ENCODE measurements at regions not wholly inside any gene's neighbourhood (a gene's known extent, or its start where the extent isn't known, plus 50 kb on each side); places are given as distances from the start of the nearest gene placed in this dataset.
A peak's percentile ranks its signal among the peaks of the same experiment; 100 is the strongest.

GRCh38 chr15:66907826-66908743, 157.3 kb upstream of the SMAD3 start:
- 24 to 40% (median 26%) methylated on average over 3 to 9 of the region's 9 CpGs for WGBS, 5 donors
- H3K4me1 ChIP-seq: peaks cover 0 to 40% (median 25%) of the 10 kb centered on the region in 6 donors
- no peak overlapping the region for H3K4me3 ChIP-seq
- TF ChIP-seq, protein P1, sequence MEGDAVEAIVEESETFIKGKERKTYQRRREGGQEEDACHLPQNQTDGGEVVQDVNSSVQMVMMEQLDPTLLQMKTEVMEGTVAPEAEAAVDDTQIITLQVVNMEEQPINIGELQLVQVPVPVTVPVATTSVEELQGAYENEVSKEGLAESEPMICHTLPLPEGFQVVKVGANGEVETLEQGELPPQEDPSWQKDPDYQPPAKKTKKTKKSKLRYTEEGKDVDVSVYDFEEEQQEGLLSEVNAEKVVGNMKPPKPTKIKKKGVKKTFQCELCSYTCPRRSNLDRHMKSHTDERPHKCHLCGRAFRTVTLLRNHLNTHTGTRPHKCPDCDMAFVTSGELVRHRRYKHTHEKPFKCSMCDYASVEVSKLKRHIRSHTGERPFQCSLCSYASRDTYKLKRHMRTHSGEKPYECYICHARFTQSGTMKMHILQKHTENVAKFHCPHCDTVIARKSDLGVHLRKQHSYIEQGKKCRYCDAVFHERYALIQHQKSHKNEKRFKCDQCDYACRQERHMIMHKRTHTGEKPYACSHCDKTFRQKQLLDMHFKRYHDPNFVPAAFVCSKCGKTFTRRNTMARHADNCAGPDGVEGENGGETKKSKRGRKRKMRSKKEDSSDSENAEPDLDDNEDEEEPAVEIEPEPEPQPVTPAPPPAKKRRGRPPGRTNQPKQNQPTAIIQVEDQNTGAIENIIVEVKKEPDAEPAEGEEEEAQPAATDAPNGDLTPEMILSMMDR (IDR thresholded peaks at IDR 0.05 in 8 of 11, conservative IDR thresholded peaks at IDR 0.05 in 3 of 11): no peak
- peak in 2 of 3 donors; percentile 25 to 68 for TF ChIP-seq POLR2AphosphoS5 (IDR thresholded peaks at IDR 0.05)
- intact Hi-C loops (cut with DNase I; ENCODE audit: low total_unique reads): no loop called here
- peak; percentile 82 for DNase-seq
- H3K27me3 ChIP-seq (replicated peaks in 1 of 7): no peaks in the 10 kb centered on the region
- H3K9me3 ChIP-seq: no peaks in the 10 kb centered on the region
- H3K36me3 ChIP-seq: no peaks in the 10 kb centered on the region
- H3K27ac ChIP-seq: peak overlapping the region in 6 of 8 donors; percentile 7 to 45 (median 28)

DNA sequence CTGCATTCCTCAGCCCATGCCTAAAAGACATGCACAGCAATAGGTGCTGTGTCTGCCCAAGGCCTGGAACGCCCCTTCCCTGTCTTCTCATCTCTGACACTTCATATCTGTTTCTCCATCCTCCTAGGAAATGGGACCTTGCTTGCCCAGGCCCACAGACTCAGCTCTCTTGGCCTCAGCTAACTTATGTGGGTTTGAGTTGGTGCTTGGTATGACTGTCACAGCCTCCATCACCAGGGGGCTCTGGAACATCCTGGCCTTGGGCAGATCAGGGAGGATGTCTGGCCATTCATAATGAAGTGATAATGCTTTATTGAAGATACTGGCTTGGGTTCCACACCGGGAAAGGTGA, 156.7 kb upstream of the SMAD3 start:
- H3K9me3 ChIP-seq: no peaks in the 10 kb centered on the region
- 38 to 89% (median 47%) methylated on average over 2 of the region's 2 CpGs for WGBS, 5 donors
- DNase-seq: no peak
- no peak overlapping the region for H3K4me3 ChIP-seq
- peaks cover 0 to 38% (median 23%) of the 10 kb centered on the region in 6 donors for H3K4me1 ChIP-seq
- intact Hi-C loops (cut with DNase I; ENCODE audit: low total_unique reads): no loop called here
- no peaks in the 10 kb centered on the region for H3K36me3 ChIP-seq
- no peaks in the 10 kb centered on the region for H3K27me3 ChIP-seq (replicated peaks in 1 of 7)
- peak overlapping the region in 6 of 8 donors; percentile 7 to 45 (median 28) for H3K27ac ChIP-seq
- no peak for TF ChIP-seq POLR2A (IDR thresholded peaks at IDR 0.05)
- no peak for TF ChIP-seq POLR2AphosphoS5 (IDR thresholded peaks at IDR 0.05)
- TF ChIP-seq, protein P1 (IDR thresholded peaks at IDR 0.05 in 8 of 11, conservative IDR thresholded peaks at IDR 0.05 in 3 of 11): no peak

DNA sequence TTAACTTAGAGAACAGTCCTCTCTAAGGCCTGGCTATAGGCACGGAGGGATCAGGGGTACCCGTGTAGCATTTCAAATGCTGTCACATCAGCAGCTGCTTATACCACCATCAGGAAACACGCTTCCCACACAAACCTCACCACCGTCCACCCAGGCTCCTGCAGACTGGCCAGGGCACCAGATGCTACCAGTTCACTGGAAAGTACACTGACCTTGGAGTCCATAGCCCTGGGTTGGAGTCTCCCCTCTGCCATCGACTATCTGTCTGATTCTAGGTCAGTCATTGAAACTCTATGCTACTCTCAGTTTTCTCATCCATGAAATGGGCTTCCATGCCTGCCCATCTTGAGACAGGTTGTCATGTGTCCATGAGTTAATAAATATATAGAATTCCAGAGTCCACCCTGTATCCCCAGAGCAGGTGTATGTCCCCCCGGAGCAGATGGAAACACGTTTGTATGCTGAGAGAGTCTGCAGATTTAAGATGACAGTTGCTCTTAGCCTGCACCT, 156.0 kb upstream of the SMAD3 start:
- DNase-seq: no peak
- Histone ChIP-seq H3K36me3 (no peaks in the 10 kb centered on the region), H3K4me1 (peaks cover 0 to 35% (median 22%) of the 10 kb centered on the region in 6 donors), H3K4me3 (no peak overlapping the region), H3K27ac (no peak overlapping the region), H3K9me3 (no peaks in the 10 kb centered on the region), H3K27me3 (replicated peaks in 1 of 7) (no peaks in the 10 kb centered on the region)
- intact Hi-C loops (cut with DNase I; ENCODE audit: low total_unique reads): no loop called here
- WGBS, 5 donors: 73 to 86% (median 81%) methylated on average over 7 of the region's 7 CpGs
- TF ChIP-seq, protein P1 (IDR thresholded peaks at IDR 0.05 in 8 of 11, conservative IDR thresholded peaks at IDR 0.05 in 3 of 11): no peak
- TF ChIP-seq POLR2AphosphoS5 (IDR thresholded peaks at IDR 0.05) (no peak), POLR2A (IDR thresholded peaks at IDR 0.05) (no peak)

DNA sequence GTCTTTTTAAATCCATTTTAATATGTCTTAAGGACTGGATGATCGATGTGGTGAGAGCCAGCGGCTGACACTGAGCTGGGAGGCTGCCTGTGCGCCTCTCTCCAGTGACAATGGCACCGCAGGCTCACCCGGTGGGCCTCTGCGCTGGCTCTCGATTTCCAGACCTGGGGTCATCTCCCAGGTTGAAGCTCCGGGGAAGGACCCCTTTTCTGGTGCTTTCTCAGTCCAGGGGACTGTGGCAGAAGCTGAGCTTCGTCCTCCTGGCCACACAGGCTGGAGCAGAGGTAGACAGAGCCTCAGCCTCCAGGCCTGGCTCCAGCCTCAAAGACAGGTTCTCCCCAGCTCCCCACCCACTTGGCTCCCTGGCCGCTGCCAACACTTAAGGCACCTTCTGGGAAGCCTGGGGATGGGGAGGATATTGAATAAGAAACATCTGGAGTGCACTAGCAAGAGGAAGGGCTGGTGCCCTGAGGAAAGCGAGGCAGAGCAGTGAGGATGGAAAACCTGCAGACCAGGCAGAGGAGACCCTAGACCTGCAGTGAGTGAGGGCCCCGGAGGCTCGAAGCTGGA, 154.2 kb upstream of the SMAD3 start:
- Histone ChIP-seq H3K4me1 (peaks cover 0 to 35% (median 22%) of the 10 kb centered on the region in 6 donors), H3K36me3 (no peaks in the 10 kb centered on the region), H3K9me3 (no peaks in the 10 kb centered on the region), H3K4me3 (no peak overlapping the region), H3K27me3 (replicated peaks in 1 of 7) (no peaks in the 10 kb centered on the region), H3K27ac (no peak overlapping the region)
- DNase-seq: no peak
- intact Hi-C loops (cut with DNase I; ENCODE audit: low total_unique reads): no loop called here
- TF ChIP-seq POLR2A (IDR thresholded peaks at IDR 0.05): no peak
- TF ChIP-seq, protein P1 (IDR thresholded peaks at IDR 0.05 in 8 of 11, conservative IDR thresholded peaks at IDR 0.05 in 3 of 11): no peak
- TF ChIP-seq POLR2AphosphoS5 (IDR thresholded peaks at IDR 0.05): no peak
- WGBS, 5 donors: 84 to 92% (median 89%) methylated on average over 12 to 13 of the region's 13 CpGs

Measured in spleen (tissue), 11 donors.